ENCODE measurements at regions not wholly inside any gene's neighbourhood (a gene's known extent, or its start where the extent isn't known, plus 50 kb on each side); places are given as distances from the start of the nearest gene placed in this dataset.

DNA sequence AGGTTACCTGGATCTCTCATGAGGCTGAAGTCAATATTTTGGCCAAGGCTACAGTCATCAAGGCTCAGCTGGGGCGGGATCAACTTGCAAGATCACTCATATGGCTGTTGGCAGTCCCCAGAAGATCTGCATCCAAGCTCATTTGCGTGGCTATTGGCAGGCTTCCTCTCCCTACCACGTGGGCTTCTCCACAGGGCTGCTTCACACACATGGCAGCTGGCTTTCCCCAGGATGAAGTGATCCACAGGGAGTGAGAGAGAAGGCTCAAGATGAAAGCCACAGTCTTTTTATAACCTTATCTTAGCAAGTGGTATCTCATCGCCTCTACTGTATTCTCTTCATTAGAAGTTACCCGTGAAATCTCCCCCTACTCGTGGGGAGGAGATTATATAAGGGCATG lies 167.4 kb downstream of the TMEM26 start:
- Mint-ChIP-seq H3K27me3 (no peaks in the 10 kb centered on the region), H3K4me3 (no peak overlapping the region), H3K9me3 (no peaks in the 10 kb centered on the region), H3K36me3 (ENCODE audit: low read depth) (no peaks in the 10 kb centered on the region), H3K4me1 (ENCODE audit: low read depth) (peaks cover 26% of the 10 kb centered on the region), H3K27ac (no peak overlapping the region)
- CTCF ChIA-PET: no interaction called here
- H3K36me3 ChIP-seq (ENCODE audit: insufficient read depth, low read length): no peaks in the 10 kb centered on the region
- no peak overlapping the region for H3K4me3 ChIP-seq (ENCODE audit: low read length)
- no peaks in the 10 kb centered on the region for H3K27me3 ChIP-seq (ENCODE audit: control insufficient read depth in 1 of 2, insufficient read depth in 2 of 2, low read length in 2 of 2)
- H3K27ac ChIP-seq (ENCODE audit: low read depth in 1 of 2, low read length in 2 of 2): no peak overlapping the region
- DNase-seq (no peak), ATAC-seq (ENCODE audit: poor library complexity) (no peak)
- H3K4me1 ChIP-seq (ENCODE audit: insufficient read depth, low read length): no peaks in the 10 kb centered on the region
- TF ChIP-seq, protein P1, sequence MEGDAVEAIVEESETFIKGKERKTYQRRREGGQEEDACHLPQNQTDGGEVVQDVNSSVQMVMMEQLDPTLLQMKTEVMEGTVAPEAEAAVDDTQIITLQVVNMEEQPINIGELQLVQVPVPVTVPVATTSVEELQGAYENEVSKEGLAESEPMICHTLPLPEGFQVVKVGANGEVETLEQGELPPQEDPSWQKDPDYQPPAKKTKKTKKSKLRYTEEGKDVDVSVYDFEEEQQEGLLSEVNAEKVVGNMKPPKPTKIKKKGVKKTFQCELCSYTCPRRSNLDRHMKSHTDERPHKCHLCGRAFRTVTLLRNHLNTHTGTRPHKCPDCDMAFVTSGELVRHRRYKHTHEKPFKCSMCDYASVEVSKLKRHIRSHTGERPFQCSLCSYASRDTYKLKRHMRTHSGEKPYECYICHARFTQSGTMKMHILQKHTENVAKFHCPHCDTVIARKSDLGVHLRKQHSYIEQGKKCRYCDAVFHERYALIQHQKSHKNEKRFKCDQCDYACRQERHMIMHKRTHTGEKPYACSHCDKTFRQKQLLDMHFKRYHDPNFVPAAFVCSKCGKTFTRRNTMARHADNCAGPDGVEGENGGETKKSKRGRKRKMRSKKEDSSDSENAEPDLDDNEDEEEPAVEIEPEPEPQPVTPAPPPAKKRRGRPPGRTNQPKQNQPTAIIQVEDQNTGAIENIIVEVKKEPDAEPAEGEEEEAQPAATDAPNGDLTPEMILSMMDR (IDR thresholded peaks at IDR 0.05): no peak
- no peaks in the 10 kb centered on the region for H3K9me3 ChIP-seq (ENCODE audit: control insufficient read depth in 1 of 2, insufficient read depth in 1 of 2, low read length in 2 of 2)
- POLR2A ChIA-PET: no interaction called here
- intact Hi-C loops (cut with DNase I, micrococcal nuclease): loop anchor here (10.0 kb wide), 3 partner anchors 321 to 1661 kb away; no protein-coding TSS in a partner anchor

DNA sequence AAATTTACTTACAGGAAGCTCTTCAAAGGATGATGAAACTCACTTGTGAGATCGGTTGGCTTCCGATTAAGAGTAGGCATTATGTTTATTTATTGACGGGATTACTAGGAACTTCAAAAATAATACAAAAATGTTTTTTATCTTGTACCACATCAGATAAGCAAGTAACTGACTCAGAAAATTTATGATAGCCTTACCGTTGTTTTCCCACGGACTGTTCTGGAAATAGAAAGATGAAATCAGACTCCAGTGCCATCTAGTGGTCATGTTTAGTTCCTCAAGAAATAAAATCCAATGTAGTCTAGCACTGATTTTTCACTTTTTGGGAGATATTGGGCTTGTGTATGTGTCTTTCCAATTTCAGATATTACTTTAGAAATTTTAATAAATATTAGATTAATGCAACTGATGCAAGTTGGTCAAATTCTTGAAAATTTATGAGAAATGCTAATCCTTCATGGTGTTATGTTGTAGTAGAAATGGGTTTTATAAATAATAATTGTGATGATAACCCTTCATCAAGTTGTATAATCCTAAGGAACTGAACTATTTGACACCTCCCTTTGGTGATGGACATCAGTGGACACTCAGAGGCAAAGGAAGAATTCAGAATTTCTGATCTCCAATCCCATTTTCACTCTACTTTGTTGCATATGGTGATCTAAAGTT lies 168.8 kb downstream of the TMEM26 start:
- Histone ChIP-seq H3K36me3 (ENCODE audit: insufficient read depth, low read length) (no peaks in the 10 kb centered on the region), H3K27ac (ENCODE audit: low read depth in 1 of 2, low read length in 2 of 2) (no peak overlapping the region), H3K4me1 (ENCODE audit: insufficient read depth, low read length) (no peaks in the 10 kb centered on the region), H3K4me3 (ENCODE audit: low read length) (peak overlapping the region; percentile 7), H3K27me3 (ENCODE audit: control insufficient read depth in 1 of 2, insufficient read depth in 2 of 2, low read length in 2 of 2) (no peaks in the 10 kb centered on the region), H3K9me3 (ENCODE audit: control insufficient read depth in 1 of 2, insufficient read depth in 1 of 2, low read length in 2 of 2) (no peaks in the 10 kb centered on the region)
- intact Hi-C loops (cut with DNase I, micrococcal nuclease): loop anchor here (5.0 to 10.0 kb wide), 4 partner anchors 142 to 1660 kb away; no protein-coding TSS in a partner anchor
- peak in 3 of 14 experiments; percentile 53 to 65 (median 59) for DNase-seq
- TF ChIP-seq, protein P1 (IDR thresholded peaks at IDR 0.05): peak; percentile 93
- CTCF ChIA-PET: interaction anchor here (0.7 kb wide), 2 partner anchors 11 to 209 kb away, joined by 3 read pairs; no protein-coding TSS in a partner anchor
- no peaks in the 10 kb centered on the region for H3K27me3 Mint-ChIP-seq
- peak overlapping the region; percentile 74 for H3K4me3 Mint-ChIP-seq
- H3K9me3 Mint-ChIP-seq: no peaks in the 10 kb centered on the region
- ATAC-seq (ENCODE audit: poor library complexity): peak; percentile 31
- peak overlapping the region; percentile 16 for H3K27ac Mint-ChIP-seq
- no peaks in the 10 kb centered on the region for H3K36me3 Mint-ChIP-seq (ENCODE audit: low read depth)
- peaks cover 26% of the 10 kb centered on the region for H3K4me1 Mint-ChIP-seq (ENCODE audit: low read depth)
- POLR2A ChIA-PET: no interaction called here

DNA sequence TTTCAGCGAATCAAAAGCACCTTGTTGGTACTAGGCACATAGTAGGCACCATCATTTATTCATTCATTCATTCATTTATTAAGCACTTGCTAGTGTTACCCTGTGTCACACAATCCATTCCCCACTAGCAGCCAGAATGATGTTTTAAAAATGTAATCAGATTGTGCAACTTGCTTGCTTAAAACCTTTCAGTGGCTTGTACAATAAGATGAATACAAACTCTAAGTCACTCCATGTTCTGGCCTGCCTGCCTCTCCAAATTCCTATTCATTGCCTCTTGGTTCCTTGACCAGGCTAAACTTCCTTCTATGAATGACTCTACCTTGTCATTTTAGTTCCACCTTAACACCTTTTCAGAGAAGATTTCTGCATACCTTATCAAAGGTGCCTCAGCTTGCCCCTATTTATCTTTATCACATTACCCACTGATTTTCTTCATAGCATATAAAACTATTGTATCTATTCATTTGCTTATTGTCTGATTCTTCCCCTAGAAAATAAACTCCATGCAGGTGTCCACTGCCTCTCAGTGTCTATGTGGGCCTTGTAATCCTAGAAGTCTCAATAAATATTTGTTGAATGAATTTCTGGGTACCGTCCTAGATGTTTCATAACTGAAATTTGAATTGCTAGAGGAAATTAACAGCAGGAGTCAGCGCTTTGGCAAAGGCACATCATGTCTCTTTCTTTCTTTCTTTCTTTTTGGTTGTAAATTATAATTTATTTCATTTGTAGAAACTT lies 169.5 kb downstream of the TMEM26 start:
- Mint-ChIP-seq H3K27ac (peak overlapping the region; percentile 16), H3K4me1 (ENCODE audit: low read depth) (peaks cover 26% of the 10 kb centered on the region), H3K36me3 (ENCODE audit: low read depth) (no peaks in the 10 kb centered on the region), H3K4me3 (peak overlapping the region; percentile 74), H3K9me3 (no peaks in the 10 kb centered on the region), H3K27me3 (no peaks in the 10 kb centered on the region)
- ATAC-seq (ENCODE audit: poor library complexity): no peak
- no peaks in the 10 kb centered on the region for H3K9me3 ChIP-seq (ENCODE audit: control insufficient read depth in 1 of 2, insufficient read depth in 1 of 2, low read length in 2 of 2)
- H3K4me1 ChIP-seq (ENCODE audit: insufficient read depth, low read length): no peaks in the 10 kb centered on the region
- H3K36me3 ChIP-seq (ENCODE audit: insufficient read depth, low read length): no peaks in the 10 kb centered on the region
- H3K27ac ChIP-seq (ENCODE audit: low read depth in 1 of 2, low read length in 2 of 2): no peak overlapping the region
- intact Hi-C loops (cut with DNase I, micrococcal nuclease): loop anchor here (2.0 to 10.0 kb wide), 5 partner anchors 141 to 1659 kb away; no protein-coding TSS in a partner anchor
- ChIA-PET CTCF (interaction anchor here (0.7 kb wide), 2 partner anchors 10 to 210 kb away, joined by 3 read pairs; no protein-coding TSS in a partner anchor), POLR2A (no interaction called here)
- DNase-seq: no peak
- H3K4me3 ChIP-seq (ENCODE audit: low read length): peak overlapping the region; percentile 7
- H3K27me3 ChIP-seq (ENCODE audit: control insufficient read depth in 1 of 2, insufficient read depth in 2 of 2, low read length in 2 of 2): no peaks in the 10 kb centered on the region
- TF ChIP-seq, protein P1 (IDR thresholded peaks at IDR 0.05): no peak

Data from CD4-positive, alpha-beta T cell (primary cell).